HEK293T (cell line): ENCODE measurements at regions not wholly inside any gene's neighbourhood (a gene's known extent, or its start where the extent isn't known, plus 50 kb on each side); places are given as distances from the start of the nearest gene placed in this dataset.

Experiments
- CTCF ChIA-PET: fragments of 350-600 bp; formaldehyde crosslinking; extraction: SDS; loops from one replicate; lab custom pipeline; 2021; ENCODE audit warnings: antibody characterized with exemption, inconsistent platforms; lab: Yijun Ruan, JAX
- POLR2A ChIA-PET: fragments of 350-600 bp; formaldehyde crosslinking; extraction: SDS; loops from one replicate; lab custom pipeline; 2020; ENCODE audit warnings: antibody characterized with exemption, inconsistent platforms; lab: Yijun Ruan, JAX
- DNase-seq: peaks from one replicate; pipeline ENCODE4 v3.0.0; 2012; ENCODE audit warnings: mixed read lengths; ENCODE audit errors: extremely low spot score
- ARNT ChIP-seq: fragments of 450-650 bp; IDR thresholded peaks from 2 replicates; pipeline ENCODE4 v1.6.1; 2017; ENCODE audit warnings: mild to moderate bottlenecking
- BHLHE40 ChIP-seq: fragments of 450-650 bp; IDR thresholded peaks from 2 replicates; pipeline ENCODE4 v1.6.1; 2016; ENCODE audit warnings: mild to moderate bottlenecking, moderate library complexity, borderline replicate concordance
- CTBP1 ChIP-seq: fragments of 450-650 bp; IDR thresholded peaks from 2 replicates; pipeline ENCODE4 v1.6.1; 2016; ENCODE audit warnings: borderline replicate concordance
- ELF4 ChIP-seq: fragments of 450-650 bp; IDR thresholded peaks from 2 replicates; pipeline ENCODE4 v1.6.1; 2017; ENCODE audit warnings: antibody characterized with exemption
- FOXA1 ChIP-seq: fragments of 450-650 bp; IDR thresholded peaks from 2 replicates; pipeline ENCODE4 v1.6.1; 2016; ENCODE audit warnings: mild to moderate bottlenecking
- FOXK2 ChIP-seq: fragments of 450-650 bp; IDR thresholded peaks from 2 replicates; pipeline ENCODE4 v1.6.1; 2016; ENCODE audit warnings: mild to moderate bottlenecking
- FOXM1 ChIP-seq: fragments of 450-650 bp; IDR thresholded peaks from 2 replicates; pipeline ENCODE4 v1.6.1; 2017; ENCODE audit warnings: mild to moderate bottlenecking, borderline replicate concordance
- HDGF ChIP-seq: fragments of 450-650 bp; IDR thresholded peaks from 2 replicates; pipeline ENCODE4 v1.6.1; 2017; ENCODE audit warnings: antibody characterized with exemption, borderline replicate concordance
- L3MBTL2 ChIP-seq: fragments of 450-650 bp; conservative IDR thresholded peaks from 2 replicates; pipeline ENCODE4 v1.6.1; 2016; ENCODE audit warnings: mild to moderate bottlenecking
- LEF1 ChIP-seq: fragments of 450-650 bp; IDR thresholded peaks from 2 replicates; pipeline ENCODE4 v1.6.1; 2017; ENCODE audit warnings: mild to moderate bottlenecking, borderline replicate concordance
- NFRKB ChIP-seq: fragments of 450-650 bp; IDR thresholded peaks from 2 replicates; pipeline ENCODE4 v1.6.1; 2016; ENCODE audit warnings: mild to moderate bottlenecking, moderate library complexity
- PKNOX1 ChIP-seq: fragments of 450-650 bp; IDR thresholded peaks from 2 replicates; pipeline ENCODE4 v1.6.1; 2016
- SP1 ChIP-seq: fragments of 450-650 bp; IDR thresholded peaks from 2 replicates; pipeline ENCODE4 v1.6.1; 2017
- SUZ12 ChIP-seq: fragments of 450-650 bp; IDR thresholded peaks from 2 replicates; pipeline ENCODE4 v1.6.1; 2016; ENCODE audit warnings: mild to moderate bottlenecking
- TARDBP ChIP-seq: fragments of 450-650 bp; IDR thresholded peaks from 2 replicates; pipeline ENCODE4 v1.6.1; 2016
- ZNF384 ChIP-seq: fragments of 450-650 bp; IDR thresholded peaks from 2 replicates; pipeline ENCODE4 v1.6.1; 2016

GRCh38 chr15:70353606-70354345, 256.1 kb upstream of the TLE3 start:
- POLR2A ChIA-PET: interaction anchor here (0.7 kb wide), 1 partner anchor 22 kb away, joined by 3 read pairs; no protein-coding TSS in a partner anchor

GRCh38 chr15:70351941-70352774, 254.4 kb upstream of the TLE3 start:
- TF ChIP-seq FOXK2 (no peak), PKNOX1 (no peak), SUZ12 (no peak), TARDBP (no peak), HDGF (no peak), FOXM1 (no peak), ZNF384 (no peak)
- no peak for DNase-seq
- CTCF ChIA-PET: no interaction called here
- POLR2A ChIA-PET: no interaction called here

More at GRCh38 chr15:70353606-70354345, 256.1 kb upstream of the TLE3 start:
- no peak for DNase-seq
- no peak for TF ChIP-seq FOXA1
- TF ChIP-seq ZNF384: no peak
- no peak for TF ChIP-seq FOXM1
- no peak for TF ChIP-seq FOXK2
- no peak for TF ChIP-seq HDGF
- no peak for TF ChIP-seq PKNOX1
- TF ChIP-seq LEF1: no peak
- CTCF ChIA-PET: no interaction called here

- TF ChIP-seq LEF1 (no peak), TARDBP (no peak), PKNOX1 (no peak), SP1 (no peak), NFRKB (no peak), BHLHE40 (no peak), FOXK2 (no peak), CTBP1 (no peak), HDGF (no peak), SUZ12 (no peak), ARNT (no peak), L3MBTL2 (no peak), ELF4 (no peak), ZNF384 (no peak), FOXA1 (no peak), FOXM1 (no peak)
- ChIA-PET POLR2A (no interaction called here), CTCF (no interaction called here)
- no peak for DNase-seq
These were observed 253.7 kb upstream of the TLE3 start for GRCh38 chr15:70351391-70351790.

GRCh38 chr15:70348581-70349344, 251.0 kb upstream of the TLE3 start:
- TF ChIP-seq PKNOX1 (no peak), ARNT (no peak)
- ChIA-PET POLR2A (no interaction called here), CTCF (no interaction called here)
- DNase-seq: no peak

GRCh38 chr15:70348226-70348543, 250.5 kb upstream of the TLE3 start:
- POLR2A ChIA-PET: no interaction called here
- DNase-seq: no peak
- CTCF ChIA-PET: no interaction called here
- TF ChIP-seq L3MBTL2: no peak
